Endometrium (tissue), 2 donors: ENCODE measurements at regions not wholly inside any gene's neighbourhood (a gene's known extent, or its start where the extent isn't known, plus 50 kb on each side); places are given as distances from the start of the nearest gene placed in this dataset.

Source experiments
- FAIRE-seq: peaks from 2 replicates; lab custom pipeline; 2012; peaks lifted over from hg19 to GRCh38; lab: Jason Lieb, UNC
- donor health status: control.
- donor health status: control.

DNA sequence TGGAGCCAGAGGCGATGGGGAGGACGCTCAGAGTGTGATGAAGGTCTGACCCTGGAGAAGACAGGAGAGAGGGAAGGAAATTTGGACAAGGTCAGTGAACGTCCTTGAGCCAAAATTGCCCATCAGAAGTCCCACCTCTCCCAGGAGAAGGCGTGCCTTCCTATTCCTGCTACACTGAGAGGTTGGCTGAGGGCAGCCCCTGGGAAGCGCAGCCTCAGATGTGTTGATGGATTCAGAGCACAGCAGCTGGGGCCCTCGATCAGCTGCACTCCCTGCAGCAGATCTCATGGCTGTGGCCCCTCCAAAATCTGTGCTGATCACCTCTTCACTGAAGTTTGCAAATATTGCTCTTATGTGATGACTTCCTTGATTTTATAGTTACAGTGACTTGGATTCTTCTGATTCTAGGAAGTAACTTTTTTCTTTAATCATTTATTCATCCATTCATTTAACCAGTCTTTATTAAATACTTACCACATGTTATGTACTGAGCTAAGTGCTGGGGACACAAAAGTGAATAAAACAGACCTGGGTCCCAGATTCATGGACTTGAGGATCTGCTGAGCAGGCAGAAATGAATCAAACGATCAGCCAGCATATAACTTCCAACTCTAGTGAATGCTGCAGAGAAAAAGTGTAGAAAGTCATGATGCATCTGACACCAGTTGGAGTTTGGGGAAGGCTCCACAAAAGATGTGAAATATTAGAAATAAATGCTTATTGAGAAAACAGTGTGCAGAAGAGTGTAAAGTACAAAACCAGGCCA is 69.6 kb upstream of the ARMC2 start:
- no peak for FAIRE-seq

DNA sequence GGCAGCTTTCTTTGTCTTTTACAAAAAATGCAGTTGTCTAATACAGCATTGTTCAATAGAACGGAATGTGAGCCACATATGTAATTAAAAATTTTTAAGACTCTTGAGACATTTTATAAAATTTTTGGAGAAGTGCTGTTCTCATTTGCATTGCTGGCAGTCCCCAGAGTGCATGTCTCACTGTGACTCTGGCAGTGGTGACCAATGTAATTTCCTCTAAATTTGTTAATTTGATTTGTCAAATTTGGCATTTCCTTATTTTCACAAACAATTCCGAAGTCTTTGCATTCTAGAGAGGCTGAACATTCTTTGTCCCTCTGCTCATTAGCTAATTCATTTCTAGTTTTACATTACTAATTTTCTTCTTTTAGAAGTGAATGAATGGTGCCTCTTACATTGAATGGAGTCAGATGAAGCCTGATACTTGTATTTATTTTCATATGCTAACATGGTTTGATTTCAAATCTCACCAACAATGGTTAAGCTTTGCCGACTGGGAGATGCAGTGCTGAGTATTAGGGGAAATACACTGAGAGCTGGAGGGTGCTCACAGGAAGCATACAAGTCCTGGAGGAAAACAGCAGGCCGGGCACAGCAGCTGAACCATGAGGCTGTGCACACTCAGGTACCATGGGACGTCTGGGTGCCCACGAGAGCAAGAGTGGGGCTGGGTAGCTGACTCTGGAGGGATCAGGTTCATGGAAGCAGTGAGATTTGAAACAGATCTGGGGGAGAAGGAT is 68.5 kb upstream of the ARMC2 start:
- no peak for FAIRE-seq

GRCh38 chr6:108780784-108781183 is 67.4 kb upstream of the ARMC2 start:
- no peak for FAIRE-seq

DNA sequence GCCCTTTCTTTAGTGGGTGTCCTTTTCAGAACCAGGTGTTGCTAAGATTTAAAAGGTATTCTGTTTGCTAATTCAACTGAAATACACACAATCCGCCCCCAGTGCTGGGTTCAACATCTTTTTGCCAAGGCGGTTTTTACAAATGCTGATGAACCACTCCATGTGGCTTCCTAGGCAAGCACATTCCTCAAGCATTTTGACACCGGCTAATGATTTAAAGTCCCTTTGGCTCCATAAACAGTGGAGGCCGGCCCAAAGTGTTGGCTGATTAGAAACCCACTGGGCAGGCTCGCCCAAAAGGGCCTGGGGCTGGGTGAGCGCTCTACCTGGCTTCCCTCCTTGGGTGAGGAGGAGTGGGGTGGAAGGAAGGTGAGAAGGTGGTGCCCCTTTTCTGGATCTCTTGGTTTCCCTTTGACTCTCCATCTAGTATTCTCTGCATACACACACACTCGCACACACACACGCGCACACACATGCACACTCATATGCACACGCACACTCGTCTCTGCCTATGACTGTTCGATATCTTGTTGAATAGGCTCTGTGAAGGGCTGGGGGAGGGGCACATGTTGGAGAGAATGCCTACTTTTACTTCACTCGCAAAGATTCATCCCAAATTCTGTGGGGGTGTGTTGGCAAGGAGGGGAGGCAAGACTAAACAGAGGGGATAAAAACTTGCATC is 66.7 kb upstream of the ARMC2 start:
- no peak for FAIRE-seq

DNA sequence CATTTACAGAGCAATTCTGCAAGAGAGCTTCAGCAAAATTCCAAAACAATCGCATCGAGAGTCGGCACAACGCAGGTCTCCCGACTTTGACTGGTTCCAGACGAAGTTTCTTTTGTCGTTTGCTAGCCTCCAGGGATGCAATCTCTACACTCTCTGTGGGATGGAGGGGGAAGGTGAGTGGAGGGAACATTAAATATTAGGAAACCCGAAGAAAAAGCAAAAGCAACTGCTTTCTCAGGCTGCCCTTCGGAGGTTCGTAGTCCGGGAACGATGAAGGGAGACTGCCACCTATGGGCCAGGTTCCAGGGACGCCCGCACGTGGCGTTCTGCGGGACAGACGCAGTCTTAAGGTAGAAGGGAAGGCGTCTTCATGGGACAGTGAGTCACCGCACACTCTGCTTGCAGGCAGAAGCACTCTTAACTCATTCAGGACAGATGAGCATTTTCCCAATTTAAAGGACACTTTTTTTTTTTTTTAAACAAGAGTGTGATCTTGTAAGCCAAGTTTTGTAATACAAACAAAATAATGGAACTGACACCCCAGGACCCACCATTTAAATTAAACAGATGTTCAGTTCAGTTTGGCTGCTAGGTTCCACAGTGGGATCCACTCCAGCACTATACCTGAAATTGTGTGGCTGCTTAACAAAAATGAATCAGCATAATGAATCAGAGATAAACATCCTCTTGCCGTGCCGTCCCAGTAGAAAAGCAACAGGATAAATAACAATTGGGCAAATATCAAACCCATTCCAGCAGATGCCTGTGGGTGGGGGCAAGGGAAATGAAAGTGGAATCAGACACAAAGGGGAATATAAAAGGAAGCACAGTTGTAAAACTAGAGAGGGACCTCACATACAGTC is 65.8 kb upstream of the ARMC2 start:
- FAIRE-seq: no peak

DNA sequence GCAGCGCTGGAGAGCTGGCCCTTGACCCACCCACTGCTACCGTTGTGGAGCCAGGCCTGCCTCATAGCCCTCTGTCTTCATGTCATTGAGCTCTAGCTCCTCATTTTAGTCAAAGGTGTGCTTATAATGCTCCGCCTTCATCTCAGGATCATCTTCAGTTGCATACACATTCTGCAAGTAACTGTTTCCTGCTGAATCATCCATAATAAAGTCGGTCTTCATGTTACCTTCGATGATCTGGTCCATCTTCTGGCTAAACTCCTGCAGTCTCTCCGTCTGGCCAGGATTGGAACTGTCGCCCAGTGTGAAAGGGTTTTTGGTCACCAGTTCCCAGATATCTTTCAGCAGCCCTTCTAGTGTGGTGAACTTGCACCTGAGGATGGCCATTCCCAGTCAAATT is 62.6 kb upstream of the ARMC2 start:
- FAIRE-seq: no peak

DNA sequence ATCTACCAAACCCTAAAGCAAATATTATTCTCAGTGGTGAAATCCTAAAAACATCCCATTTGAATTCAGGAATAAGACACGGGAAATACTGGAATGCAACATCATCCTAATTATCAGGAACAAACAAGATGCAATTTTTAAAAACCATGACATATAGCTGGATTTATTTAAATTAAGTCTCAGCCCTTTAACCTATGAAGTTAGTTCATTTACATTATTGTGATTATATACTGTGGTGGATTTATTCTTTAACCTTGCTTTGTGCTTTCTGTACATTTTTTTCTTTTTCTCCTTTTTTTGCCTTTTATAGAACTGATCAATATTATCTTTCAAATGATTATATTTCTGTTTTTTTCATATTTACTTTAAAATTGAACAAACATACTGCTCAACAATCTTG is 59.8 kb upstream of the ARMC2 start:
- no peak for FAIRE-seq

- FAIRE-seq: no peak
Observed at GRCh38 chr6:108789475-108789874, 58.7 kb upstream of the ARMC2 start.

DNA sequence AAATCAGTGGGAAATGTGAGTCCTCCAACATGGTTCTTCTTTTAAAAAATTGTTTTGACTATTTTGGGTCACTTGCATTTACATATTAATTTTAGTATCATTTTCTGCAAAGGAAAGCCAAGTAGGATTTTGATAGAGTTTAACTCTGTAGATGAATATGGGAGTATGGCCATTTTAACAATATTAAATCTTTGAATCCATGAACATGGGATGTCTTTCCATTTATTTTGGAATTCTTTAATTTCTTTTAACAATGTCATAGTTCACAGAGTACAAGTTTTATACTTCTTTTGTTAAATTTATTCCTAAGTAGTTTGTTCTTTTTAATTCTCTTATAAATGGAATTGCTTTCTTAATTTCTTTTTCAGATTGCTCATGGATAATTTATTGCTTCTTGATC is 56.5 kb upstream of the ARMC2 start:
- no peak for FAIRE-seq

- FAIRE-seq: no peak
Observed at GRCh38 chr6:108793516-108794251, 54.5 kb upstream of the ARMC2 start.

DNA sequence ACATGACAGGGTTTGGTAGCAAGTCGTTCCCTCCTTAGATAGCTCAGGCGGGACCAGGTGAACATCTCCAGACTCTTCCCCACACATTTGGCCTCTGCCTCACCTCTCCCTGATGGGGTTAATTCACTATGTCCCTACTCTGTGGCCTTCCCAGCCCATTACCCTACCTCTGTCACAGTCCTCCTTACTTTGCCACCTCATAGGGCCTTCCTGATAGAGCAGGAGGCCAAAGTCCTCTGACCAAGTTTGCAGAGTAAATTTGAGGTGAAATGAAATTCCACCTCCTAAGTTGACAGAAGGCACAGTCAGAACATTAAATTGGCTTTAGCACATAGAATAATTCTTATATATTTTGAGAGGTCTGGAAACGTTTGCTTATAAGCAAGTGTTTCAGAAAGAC is 53.1 kb upstream of the ARMC2 start:
- no peak for FAIRE-seq

DNA sequence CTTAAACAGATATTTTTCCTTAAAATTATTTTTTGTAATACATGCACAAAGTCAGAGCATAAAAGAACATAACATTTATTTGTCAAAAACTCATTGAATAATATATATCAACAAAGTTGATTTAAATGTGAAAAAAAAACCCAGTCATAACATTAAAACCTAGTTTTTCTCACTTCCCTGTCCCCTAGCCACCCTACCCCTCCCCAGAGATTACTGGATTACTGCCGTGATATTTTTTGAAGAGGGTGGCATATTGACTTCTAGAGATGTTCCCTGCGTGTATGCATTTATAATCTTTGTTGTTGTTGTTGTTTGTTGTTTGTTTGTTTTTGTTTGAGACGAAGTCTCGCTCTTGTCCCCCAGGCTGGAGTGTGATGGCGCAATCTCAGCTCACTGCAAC is 52.4 kb upstream of the ARMC2 start:
- FAIRE-seq: no peak

DNA sequence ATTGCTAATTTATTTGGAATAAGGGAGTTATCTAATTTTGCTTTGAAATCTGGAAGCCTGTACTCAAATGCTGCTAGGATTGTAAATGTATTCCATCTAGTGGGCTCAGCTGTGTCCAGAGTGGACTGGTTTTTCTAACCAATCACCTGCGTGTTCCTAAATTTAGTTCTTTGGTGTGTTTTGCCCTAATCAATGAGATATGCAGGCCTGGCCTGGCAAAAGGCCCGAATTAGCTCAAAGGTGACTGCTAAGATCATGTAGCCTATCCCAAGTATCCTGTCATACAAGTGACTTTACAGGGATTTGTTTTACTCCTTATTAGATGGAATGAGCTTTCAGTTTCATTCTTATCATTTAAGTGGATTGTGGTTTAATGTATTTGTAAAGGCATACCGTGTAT is 51.3 kb upstream of the ARMC2 start:
- FAIRE-seq: no peak

DNA sequence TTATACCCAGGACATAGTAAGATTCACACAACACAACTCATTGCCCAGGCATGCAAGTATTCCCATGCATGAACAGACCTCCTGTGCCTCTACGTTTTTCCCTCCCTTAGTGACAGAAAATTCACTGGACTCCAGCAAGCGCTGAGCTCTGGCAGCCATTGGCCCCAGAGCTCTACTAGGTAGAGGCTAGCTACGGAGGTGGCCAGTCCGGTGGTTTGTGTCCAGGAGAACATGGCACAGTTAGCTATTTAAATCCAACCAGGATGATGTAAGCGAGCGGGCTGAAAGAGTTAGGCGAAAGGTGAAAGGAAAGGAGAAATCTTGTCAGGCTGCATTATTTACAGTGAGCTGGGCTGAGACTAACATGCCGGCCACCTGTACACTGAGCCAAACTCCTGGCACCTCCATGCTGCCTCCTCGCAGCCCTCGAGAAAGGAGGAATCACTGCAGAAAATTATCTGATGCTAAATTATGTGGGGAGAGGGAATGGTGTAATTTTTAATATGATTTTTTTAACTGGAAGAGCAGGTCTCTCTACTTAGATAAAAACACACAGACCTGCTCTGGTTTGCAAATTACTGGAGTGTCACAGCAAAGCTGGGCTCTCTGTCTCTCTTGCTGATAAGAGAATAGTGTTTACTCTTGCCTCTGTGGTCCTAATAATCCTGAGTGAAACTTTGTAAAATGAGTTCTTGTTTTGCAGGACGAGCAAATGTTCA is 50.1 kb upstream of the ARMC2 start:
- FAIRE-seq: no peak
